Lower leg skin (tissue), 3 donors: ENCODE measurements at regions not wholly inside any gene's neighbourhood (a gene's known extent, or its start where the extent isn't known, plus 50 kb on each side); places are given as distances from the start of the nearest gene placed in this dataset.

ENCODE experiments used
- POLR2A ChIP-seq, 2 donors: fragments of 450-650 bp; IDR thresholded peaks; one replicate each; pipeline ENCODE4 v1.6.1; 2016 to 2017; ENCODE audit warnings: antibody characterized with exemption in 2 of 2, mild to moderate bottlenecking in 1 of 2, moderate library complexity in 1 of 2
- TF ChIP-seq, protein P1 (sequence below), 3 donors: fragments of 450-650 bp; IDR thresholded peaks; one replicate each; pipeline ENCODE4 v1.5.1; 2016; ENCODE audit warnings: antibody characterized with exemption in 3 of 3, mild to moderate bottlenecking in 3 of 3, moderate library complexity in 2 of 3

DNA sequence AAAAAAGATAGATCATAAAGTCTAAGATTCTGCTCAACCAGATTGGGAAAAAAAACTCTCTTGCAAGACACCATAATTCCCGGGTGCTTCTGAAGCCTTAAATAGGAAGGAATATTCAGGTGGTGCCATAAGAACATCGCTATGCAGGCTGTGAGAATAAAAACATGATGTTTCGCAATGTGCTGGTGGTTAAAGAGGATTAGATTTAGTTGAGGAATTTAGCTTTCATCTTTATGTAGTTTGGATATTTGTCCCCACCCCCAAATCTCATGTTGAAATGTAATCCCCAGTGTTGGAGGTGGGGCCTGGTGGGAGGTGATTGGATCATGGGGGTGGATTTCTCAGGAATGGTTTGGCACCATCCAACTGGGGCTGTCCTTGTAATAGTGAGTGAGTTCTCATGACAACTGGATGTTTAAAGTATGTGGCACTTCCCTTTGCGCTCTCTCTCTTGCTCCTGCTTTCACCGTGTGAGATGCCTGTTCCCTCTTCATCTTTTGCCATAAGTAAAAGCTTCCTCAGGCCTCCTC lies 132.2 kb downstream of the AKAIN1 start:
- no peak for TF ChIP-seq POLR2A (IDR thresholded peaks at IDR 0.05)
- TF ChIP-seq, protein P1, sequence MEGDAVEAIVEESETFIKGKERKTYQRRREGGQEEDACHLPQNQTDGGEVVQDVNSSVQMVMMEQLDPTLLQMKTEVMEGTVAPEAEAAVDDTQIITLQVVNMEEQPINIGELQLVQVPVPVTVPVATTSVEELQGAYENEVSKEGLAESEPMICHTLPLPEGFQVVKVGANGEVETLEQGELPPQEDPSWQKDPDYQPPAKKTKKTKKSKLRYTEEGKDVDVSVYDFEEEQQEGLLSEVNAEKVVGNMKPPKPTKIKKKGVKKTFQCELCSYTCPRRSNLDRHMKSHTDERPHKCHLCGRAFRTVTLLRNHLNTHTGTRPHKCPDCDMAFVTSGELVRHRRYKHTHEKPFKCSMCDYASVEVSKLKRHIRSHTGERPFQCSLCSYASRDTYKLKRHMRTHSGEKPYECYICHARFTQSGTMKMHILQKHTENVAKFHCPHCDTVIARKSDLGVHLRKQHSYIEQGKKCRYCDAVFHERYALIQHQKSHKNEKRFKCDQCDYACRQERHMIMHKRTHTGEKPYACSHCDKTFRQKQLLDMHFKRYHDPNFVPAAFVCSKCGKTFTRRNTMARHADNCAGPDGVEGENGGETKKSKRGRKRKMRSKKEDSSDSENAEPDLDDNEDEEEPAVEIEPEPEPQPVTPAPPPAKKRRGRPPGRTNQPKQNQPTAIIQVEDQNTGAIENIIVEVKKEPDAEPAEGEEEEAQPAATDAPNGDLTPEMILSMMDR (IDR thresholded peaks at IDR 0.05), result no peak
